ENCODE measurements at regions not wholly inside any gene's neighbourhood (a gene's known extent, or its start where the extent isn't known, plus 50 kb on each side); places are given as distances from the start of the nearest gene placed in this dataset.
A peak's percentile ranks its signal among the peaks of the same experiment; 100 is the strongest.

DNA sequence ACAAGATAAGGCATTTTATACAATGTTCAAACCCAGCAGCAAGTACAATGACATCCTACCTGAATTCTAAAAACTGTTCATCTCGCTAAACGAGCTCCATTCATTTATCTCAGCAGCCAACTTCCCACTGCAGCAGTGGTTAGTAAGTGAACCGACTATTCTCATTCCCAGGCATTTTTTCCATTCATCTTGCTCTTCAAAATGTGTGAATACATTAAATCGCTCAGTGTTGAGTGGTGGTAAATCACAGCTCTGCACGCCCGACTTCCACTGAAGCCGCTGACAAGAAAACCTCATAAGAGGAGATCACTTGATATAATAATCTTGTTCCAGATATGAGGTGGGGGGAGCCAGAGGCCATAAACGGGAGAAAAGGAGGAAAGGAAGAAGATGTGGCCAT lies 746.2 kb upstream of the USP15 start:
- H3K4me2 ChIP-seq (ENCODE audit: low read length): no peak overlapping the region

GRCh38 chr12:61521258-61521657 lies 738.9 kb upstream of the USP15 start:
- TF ChIP-seq, protein P1, sequence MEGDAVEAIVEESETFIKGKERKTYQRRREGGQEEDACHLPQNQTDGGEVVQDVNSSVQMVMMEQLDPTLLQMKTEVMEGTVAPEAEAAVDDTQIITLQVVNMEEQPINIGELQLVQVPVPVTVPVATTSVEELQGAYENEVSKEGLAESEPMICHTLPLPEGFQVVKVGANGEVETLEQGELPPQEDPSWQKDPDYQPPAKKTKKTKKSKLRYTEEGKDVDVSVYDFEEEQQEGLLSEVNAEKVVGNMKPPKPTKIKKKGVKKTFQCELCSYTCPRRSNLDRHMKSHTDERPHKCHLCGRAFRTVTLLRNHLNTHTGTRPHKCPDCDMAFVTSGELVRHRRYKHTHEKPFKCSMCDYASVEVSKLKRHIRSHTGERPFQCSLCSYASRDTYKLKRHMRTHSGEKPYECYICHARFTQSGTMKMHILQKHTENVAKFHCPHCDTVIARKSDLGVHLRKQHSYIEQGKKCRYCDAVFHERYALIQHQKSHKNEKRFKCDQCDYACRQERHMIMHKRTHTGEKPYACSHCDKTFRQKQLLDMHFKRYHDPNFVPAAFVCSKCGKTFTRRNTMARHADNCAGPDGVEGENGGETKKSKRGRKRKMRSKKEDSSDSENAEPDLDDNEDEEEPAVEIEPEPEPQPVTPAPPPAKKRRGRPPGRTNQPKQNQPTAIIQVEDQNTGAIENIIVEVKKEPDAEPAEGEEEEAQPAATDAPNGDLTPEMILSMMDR (IDR thresholded peaks at IDR 0.05; ENCODE audit: low read depth, low read length): no peak
- no peak for TF ChIP-seq EZH2phosphoT487 (IDR thresholded peaks at IDR 0.05; ENCODE audit: low read depth)
- no peaks in the 10 kb centered on the region for H4K20me1 ChIP-seq (ENCODE audit: insufficient read depth, low read length)
- H3K27ac ChIP-seq (ENCODE audit: low read length): peak overlapping the region; percentile 30; the same call in 1 of the 2 replicates
- H3K9ac ChIP-seq (ENCODE audit: low read length): no peak overlapping the region
- peak overlapping the region; percentile 36 for H3K4me2 ChIP-seq (ENCODE audit: low read length)
- H3K4me1 ChIP-seq (ENCODE audit: low read length): peaks cover 61% of the 10 kb centered on the region
- H2AFZ ChIP-seq (ENCODE audit: low read depth, low read length): no peak overlapping the region
- no peaks in the 10 kb centered on the region for H3K27me3 ChIP-seq (ENCODE audit: low read depth, low read length)
- H3K79me2 ChIP-seq (ENCODE audit: low read length): no peaks in the 10 kb centered on the region
- H3K36me3 ChIP-seq (replicated peaks; ENCODE audit: low read depth, low read length): no peaks in the 10 kb centered on the region
- no peaks in the 10 kb centered on the region for H3K9me3 ChIP-seq (ENCODE audit: insufficient read depth, low read length)
- no peak overlapping the region for H3K4me3 ChIP-seq (ENCODE audit: low read length)

More for the DNA sequence above, 746.2 kb upstream of the USP15 start:
- H4K20me1 ChIP-seq (ENCODE audit: insufficient read depth, low read length): no peaks in the 10 kb centered on the region
- H3K4me1 ChIP-seq (ENCODE audit: low read length): no peaks in the 10 kb centered on the region
- TF ChIP-seq EZH2phosphoT487 (IDR thresholded peaks at IDR 0.05; ENCODE audit: low read depth): no peak
- TF ChIP-seq, protein P1 (IDR thresholded peaks at IDR 0.05; ENCODE audit: low read depth, low read length): no peak
- no peak overlapping the region for H3K9ac ChIP-seq (ENCODE audit: low read length)
- no peak overlapping the region for H3K4me3 ChIP-seq (ENCODE audit: low read length)
- no peak overlapping the region for H3K27ac ChIP-seq (ENCODE audit: low read length)
- no peak overlapping the region for H2AFZ ChIP-seq (ENCODE audit: low read depth, low read length)
- no peaks in the 10 kb centered on the region for H3K36me3 ChIP-seq (replicated peaks; ENCODE audit: low read depth, low read length)
- H3K27me3 ChIP-seq (ENCODE audit: low read depth, low read length): no peaks in the 10 kb centered on the region
- H3K9me3 ChIP-seq (ENCODE audit: insufficient read depth, low read length): no peaks in the 10 kb centered on the region
- H3K79me2 ChIP-seq (ENCODE audit: low read length): no peaks in the 10 kb centered on the region

DNA sequence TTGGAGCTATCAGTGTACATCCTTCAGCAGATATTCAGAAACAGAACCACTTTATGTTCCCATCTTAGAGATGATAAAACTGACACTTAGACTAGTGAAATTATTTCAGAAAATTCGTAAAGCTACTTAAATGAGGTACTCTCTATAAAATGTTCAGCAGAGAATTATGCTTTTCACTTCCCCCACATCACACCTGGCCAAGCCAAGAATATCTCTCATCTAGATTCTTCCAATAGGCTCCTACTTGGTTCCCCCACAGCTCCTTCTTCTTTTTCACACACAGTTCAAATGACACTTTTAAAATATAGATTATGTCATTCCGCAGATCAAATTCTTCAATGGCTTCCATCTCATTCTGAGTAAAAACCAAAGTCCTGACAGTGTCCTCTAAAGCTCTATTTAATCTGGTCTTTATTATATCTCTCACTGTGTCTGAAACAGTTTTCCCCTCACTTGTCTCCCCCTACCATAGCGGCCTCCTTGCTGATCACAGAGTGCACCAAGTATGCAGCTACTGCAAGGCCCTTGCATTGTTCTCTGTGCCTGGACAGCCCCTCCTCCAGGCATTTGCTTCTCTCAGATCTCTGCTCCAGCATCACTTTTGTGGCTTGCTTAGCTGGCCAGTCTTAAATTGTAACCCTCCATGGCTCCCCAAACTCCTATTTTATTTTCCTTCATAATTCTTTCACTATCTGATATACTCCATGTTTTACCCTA lies 736.8 kb upstream of the USP15 start:
- H3K36me3 ChIP-seq (replicated peaks; ENCODE audit: low read depth, low read length): no peaks in the 10 kb centered on the region
- H3K79me2 ChIP-seq (ENCODE audit: low read length): no peaks in the 10 kb centered on the region
- no peaks in the 10 kb centered on the region for H4K20me1 ChIP-seq (ENCODE audit: insufficient read depth, low read length)
- TF ChIP-seq, protein P1 (IDR thresholded peaks at IDR 0.05; ENCODE audit: low read depth, low read length): no peak
- no peak for TF ChIP-seq EZH2phosphoT487 (IDR thresholded peaks at IDR 0.05; ENCODE audit: low read depth)
- peak overlapping the region; percentile 68 for H3K4me2 ChIP-seq (ENCODE audit: low read length)
- H3K27ac ChIP-seq (ENCODE audit: low read length): peak overlapping the region; percentile 90
- no peaks in the 10 kb centered on the region for H3K9me3 ChIP-seq (ENCODE audit: insufficient read depth, low read length)
- no peak overlapping the region for H2AFZ ChIP-seq (ENCODE audit: low read depth, low read length)
- H3K4me1 ChIP-seq (ENCODE audit: low read length): peaks cover 66% of the 10 kb centered on the region
- no peaks in the 10 kb centered on the region for H3K27me3 ChIP-seq (ENCODE audit: low read depth, low read length)
- H3K4me3 ChIP-seq (ENCODE audit: low read length): peak overlapping the region; percentile 14
- peak overlapping the region; percentile 23; the same call in 1 of the 2 replicates for H3K9ac ChIP-seq (ENCODE audit: low read length)

DNA sequence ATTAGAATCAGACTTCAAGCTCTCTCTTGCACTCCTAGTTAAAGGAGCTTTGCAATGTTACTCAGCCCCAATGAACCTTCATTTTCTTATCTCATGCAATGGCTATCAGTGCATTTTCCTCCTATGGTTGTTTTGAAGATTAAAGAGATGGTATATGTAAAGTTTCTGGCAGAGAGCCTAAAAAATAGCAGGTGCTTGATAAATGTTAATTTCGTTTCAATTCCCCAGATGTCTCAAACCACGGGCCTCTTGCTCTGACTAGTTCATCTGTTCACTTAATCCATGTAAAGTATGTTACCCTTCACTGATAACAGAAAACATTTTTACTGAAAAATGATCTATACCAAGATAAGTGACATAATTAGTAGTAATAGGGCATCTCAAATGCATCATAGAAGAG lies 735.4 kb upstream of the USP15 start:
- TF ChIP-seq, protein P1 (IDR thresholded peaks at IDR 0.05; ENCODE audit: low read depth, low read length): no peak
- TF ChIP-seq EZH2phosphoT487 (IDR thresholded peaks at IDR 0.05; ENCODE audit: low read depth): no peak
- Histone ChIP-seq H3K9me3 (ENCODE audit: insufficient read depth, low read length) (0 out of 2 replicates have a peak, but pooled peaks cover 9% of the 10 kb centered on the region), H2AFZ (ENCODE audit: low read depth, low read length) (no peak overlapping the region), H3K4me2 (ENCODE audit: low read length) (peak overlapping the region; percentile 68), H3K4me3 (ENCODE audit: low read length) (peak overlapping the region; percentile 30), H3K27me3 (ENCODE audit: low read depth, low read length) (no peaks in the 10 kb centered on the region), H3K36me3 (replicated peaks; ENCODE audit: low read depth, low read length) (no peaks in the 10 kb centered on the region), H3K27ac (ENCODE audit: low read length) (peak overlapping the region; percentile 90), H3K9ac (ENCODE audit: low read length) (peak overlapping the region; percentile 23; the same call in 1 of the 2 replicates), H4K20me1 (ENCODE audit: insufficient read depth, low read length) (no peaks in the 10 kb centered on the region), H3K4me1 (ENCODE audit: low read length) (peaks cover 72% of the 10 kb centered on the region), H3K79me2 (ENCODE audit: low read length) (no peaks in the 10 kb centered on the region)

All from OCI-LY3 (cell line).